IPS DF 4.7 (cell line): ENCODE measurements at regions not wholly inside any gene's neighbourhood (a gene's known extent, or its start where the extent isn't known, plus 50 kb on each side); places are given as distances from the start of the nearest gene placed in this dataset.

Experiments
- DNase-seq: peaks from one replicate; pipeline ENCODE4 v3.0.0-alpha.2; 2013; ENCODE audit warnings: low spot score; ENCODE audit errors: extremely low read depth

GRCh38 chr2:215772003-215772402 lies 241.3 kb downstream of the MREG start:
- no peak for DNase-seq

DNA sequence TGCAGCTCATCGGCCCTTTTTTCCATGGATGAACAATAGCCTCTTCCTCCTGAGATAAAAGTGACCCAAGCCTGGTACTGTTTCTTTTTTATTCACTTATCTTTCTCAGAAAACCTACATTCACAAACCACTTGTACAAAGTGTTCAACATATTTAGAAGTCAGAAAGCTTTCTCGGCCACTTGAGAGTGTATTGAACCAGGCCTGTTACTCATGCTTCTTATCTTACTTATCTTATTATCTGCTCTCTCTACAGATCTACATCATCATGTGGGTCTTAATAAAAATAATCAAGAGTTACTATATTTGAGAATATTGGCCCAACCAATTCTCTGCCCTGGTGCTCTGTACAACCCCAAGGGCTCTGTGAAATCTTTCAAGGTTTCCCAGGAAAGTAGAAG lies 242.1 kb downstream of the MREG start:
- DNase-seq: no peak

DNA sequence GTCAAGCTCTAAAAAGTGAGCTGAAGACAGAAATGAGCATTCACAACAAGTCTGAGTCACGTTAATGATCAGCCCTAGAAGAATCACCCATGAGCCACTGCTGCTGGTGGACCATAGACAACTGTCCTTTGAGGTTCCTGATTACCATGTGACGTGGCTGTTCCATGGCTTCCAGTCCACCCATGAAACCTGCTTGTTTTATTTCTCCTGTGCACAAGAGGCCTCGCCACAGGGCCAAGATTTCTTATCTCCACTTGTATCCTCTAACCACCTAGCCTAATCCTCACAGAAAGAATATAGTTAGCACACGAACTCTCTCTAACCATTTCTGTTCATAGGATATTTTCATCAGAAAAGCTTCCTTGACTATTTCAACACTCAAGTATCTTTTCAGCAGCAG lies 242.7 kb downstream of the MREG start:
- no peak for DNase-seq

DNA sequence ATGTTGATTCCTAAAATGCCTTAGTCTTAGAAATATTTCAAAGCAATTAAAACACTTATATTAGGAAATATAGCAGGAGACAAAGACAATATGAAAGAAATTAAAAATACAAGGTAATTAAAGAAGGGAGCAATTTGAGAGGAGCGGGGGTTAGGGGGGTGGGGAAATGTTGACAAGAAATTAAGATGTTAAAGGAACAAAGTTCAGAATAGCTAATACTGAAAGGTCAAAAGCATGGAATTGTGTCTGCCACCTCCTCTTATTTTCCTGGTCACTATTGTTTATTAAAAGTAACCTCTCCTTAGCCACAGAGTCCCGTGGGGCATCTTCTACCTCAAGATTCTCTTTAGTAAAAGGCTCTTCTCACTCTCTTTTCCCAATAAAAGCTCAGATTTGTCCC lies 244.1 kb downstream of the MREG start:
- DNase-seq: no peak

GRCh38 chr2:215767625-215768024 lies 245.7 kb downstream of the MREG start:
- DNase-seq: no peak

DNA sequence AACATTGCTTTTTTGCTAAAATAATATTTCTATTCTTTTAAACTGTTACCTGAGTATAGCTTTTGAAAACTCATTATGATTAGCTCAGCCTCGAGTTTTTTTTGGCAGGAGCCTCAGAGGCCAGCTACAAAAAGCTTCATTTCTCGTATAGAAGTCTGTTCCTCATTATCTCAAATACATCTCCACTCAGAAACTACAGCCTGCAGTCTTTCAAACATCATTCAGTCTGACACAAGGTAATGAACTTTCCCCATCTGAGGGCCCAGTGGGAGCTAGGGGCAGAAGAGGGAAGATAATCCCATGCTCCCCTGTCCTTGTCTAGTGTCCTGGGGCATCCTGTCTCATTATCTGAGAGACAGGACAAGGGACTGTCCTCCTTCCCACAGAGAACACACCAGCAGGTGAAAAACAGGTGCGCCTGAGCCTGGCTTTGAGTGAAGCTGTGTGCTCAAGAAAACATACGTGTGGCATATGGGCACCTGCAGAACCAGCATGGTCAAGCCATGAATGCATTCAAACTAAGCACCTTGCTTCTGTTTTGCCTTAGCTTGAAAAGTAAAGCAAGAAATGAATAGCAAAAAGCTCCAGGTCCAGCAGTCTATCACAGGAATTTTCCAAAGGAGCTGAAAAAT lies 247.5 kb downstream of the MREG start:
- no peak for DNase-seq

GRCh38 chr2:215764441-215765048 lies 248.8 kb downstream of the MREG start:
- DNase-seq: no peak

- DNase-seq: no peak
Measured at GRCh38 chr2:215760557-215760956, 252.8 kb downstream of the MREG start.

DNA sequence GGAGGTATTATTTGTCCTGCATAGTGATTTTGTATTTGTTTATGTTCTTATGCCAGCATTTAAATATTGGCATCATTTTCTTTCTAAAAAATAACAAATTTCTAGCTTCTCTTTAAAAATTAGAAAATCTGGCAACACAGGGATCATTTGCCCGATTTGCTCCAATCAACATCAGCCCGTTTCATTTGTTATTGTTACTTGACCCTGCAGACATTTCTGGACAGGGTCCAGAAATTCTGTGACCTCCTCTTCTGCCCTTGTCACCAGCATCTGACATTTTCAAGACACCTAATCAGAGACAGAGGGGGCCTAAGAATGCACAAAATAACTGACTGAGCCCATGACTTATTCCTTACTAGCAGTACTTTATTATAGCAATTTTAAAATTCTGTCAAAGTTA lies 253.3 kb downstream of the MREG start:
- no peak for DNase-seq

DNA sequence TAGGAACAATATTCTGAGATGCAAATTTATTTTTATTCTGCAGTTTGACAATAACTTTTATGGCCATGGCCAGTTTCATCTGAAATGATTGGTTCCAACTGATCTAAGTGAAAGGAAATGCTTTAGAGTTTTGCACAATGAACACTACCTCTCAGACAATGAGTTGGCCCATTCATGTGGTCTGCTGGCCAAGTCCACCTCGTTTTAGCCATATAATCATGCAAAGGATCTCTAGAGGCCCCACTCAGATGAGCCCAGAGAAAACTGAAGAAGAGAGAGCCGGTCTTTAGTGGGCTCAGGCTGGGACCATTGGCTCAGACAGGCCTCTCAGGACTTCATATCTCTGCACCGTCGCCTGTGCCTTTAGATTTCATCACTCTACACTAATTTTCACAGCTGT lies 254.7 kb downstream of the MREG start:
- no peak for DNase-seq

DNA sequence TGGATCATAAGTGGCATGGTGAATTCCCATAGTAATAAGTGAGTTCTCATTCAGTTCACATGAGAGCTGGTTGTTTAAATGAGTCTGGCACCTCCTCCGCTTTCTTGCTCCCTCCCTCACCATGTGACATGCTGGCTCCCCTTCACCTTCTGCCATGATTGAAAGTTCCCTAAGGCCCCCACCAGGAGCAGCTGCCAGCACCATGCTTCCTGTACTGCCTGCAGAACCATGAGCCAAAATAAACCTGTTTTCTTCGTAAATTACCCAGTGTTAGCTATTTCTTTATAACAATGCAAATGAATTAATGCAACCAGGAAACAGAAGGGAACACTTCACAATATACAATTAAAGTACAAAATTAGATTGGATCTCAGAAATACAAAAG lies 257.0 kb downstream of the MREG start:
- no peak for DNase-seq

DNA sequence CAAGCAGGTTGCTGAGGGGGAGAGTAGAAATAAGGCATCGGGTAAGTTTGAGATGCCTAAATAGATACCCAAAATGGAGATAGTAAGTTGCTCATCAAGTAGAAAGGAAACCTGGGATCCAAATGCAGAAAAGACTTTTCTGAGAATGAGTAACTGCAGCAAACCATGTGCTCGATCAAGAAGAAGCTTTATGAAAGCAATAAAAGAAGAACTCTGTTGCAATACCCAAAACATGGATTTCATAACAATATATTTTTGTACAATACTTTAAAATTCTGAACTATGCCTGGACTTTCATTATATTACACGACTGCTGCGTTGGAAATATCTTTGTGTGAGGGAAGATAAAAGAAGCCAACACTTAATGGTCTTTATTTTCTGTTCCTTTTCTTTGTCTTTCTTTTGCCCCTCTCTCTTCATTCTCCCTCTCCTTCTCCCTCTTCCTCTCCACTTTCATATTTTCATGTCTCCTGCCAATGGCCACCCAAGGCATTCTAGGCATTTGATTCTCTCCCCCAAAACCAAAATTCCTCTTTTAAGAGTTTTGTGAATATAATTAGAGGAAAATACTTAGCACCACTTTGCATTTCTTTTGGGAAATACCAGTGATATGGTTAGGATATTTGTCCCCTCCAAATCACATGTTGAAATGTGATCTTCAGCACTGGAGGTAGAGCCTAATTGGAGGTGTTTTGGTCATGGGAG lies 257.6 kb downstream of the MREG start:
- DNase-seq: no peak

- no peak for DNase-seq
Measured at GRCh38 chr2:215754546-215754945, 258.8 kb downstream of the MREG start.

DNA sequence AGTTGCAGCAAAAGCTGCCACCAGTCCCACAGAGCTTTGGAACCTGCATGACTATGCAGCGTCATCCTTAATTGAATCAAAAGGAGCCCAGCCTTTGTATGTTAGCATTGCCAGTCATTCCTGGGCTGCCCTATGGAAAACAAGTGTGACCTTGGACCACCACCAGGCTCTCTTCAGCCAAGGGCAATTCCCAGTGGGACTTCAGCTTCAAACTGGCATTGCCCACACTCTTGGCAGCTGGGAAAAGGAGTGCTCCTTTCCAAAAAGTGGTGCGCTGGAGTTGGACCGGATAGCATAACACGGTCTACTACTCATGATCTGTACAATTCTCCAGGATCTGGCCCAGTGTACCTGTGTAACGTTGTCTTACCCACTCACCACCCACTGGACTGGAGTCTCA lies 259.5 kb downstream of the MREG start:
- DNase-seq: no peak

GRCh38 chr2:215752991-215753390 lies 260.4 kb downstream of the MREG start:
- no peak for DNase-seq

GRCh38 chr2:215752436-215752835 lies 260.9 kb downstream of the MREG start:
- DNase-seq: no peak

- DNase-seq: no peak
Measured at GRCh38 chr2:215751911-215752272, 261.5 kb downstream of the MREG start.

GRCh38 chr2:215751200-215751910 lies 262.0 kb downstream of the MREG start:
- DNase-seq: no peak

GRCh38 chr2:215750763-215751162 lies 262.6 kb downstream of the MREG start:
- no peak for DNase-seq

DNA sequence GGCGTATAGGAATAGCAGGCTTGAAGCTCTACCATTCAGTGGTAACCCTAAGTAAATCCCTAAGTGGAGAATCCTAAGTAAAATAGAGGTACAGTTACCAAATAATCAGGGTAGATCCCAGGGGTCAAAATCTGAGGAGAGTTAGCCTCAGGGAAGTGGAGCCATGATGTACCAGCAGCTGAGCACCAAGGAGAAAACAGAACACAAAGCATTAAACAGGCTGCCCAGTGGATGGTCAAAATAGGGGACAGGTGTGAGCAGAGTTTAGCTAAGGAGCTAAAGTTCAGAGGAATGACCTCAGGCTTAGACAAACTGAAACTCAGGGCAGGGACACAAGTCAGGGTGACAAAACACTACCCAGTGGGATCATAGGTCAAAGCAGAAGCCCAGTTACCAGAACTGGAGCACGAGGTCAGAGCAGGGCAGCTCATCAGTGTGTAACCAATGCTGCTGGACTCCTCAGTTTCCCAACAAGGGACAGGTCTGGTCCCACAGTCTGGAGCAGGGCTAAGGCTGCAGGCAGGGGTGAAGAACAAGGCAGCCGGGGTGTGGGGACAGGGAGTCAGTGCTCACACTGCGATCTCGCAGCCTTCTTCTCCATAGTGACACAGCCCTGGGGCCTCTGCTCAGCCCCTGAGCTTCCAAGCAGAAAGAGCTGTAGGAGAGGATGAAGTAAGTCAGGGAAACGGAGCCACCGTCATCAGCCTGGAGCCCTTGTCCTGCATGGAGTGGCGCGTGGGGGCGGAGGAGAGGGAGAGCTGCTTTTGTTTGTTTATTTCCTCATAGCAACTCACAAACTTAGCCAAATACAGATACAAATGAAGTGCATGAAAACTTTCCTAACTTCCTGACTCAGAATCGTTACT lies 264.0 kb downstream of the MREG start:
- no peak for DNase-seq

DNA sequence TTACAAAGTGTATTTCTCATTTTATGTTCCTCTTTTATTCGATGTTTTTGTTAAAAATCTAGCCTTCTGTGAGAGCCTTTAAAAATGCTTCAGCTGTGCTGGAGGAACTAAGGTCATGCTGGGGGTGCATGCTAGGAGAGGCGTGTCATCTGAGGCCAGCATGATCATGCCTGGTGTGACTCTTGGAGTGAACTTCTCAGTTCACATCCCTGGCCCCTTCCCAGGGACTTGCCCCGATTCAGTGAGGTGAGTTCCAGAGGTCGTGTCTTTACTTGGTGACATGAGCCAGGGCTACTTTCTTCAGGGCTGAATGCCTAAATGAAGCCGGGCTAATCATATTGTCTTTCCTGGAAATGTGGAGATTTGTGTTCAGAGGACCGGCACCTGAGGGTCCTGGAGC lies 264.9 kb downstream of the MREG start:
- no peak for DNase-seq
